Left ventricle myocardium inferior (tissue), 1 donor: ENCODE measurements at regions not wholly inside any gene's neighbourhood (a gene's known extent, or its start where the extent isn't known, plus 50 kb on each side); places are given as distances from the start of the nearest gene placed in this dataset.

Source experiments
- DNase-seq: peaks from one replicate; pipeline ENCODE4 v3.0.0-alpha.2; 2020
- H3K27ac ChIP-seq: fragments of 200-600 bp; replicated peaks from 2 replicates; pipeline ENCODE4 v1.8.0; 2021
- H3K27me3 ChIP-seq: fragments of 200-600 bp; 2 replicates; pipeline ENCODE4 v1.8.0; 2021; ENCODE audit warnings: low read depth
- H3K36me3 ChIP-seq: fragments of 200-600 bp; 2 replicates; pipeline ENCODE4 v1.8.0; 2021
- H3K4me1 ChIP-seq: fragments of 200-600 bp; 2 replicates; pipeline ENCODE4 v1.8.0; 2021
- H3K4me3 ChIP-seq: fragments of 200-600 bp; 2 replicates; pipeline ENCODE4 v1.8.0; 2021; ENCODE audit warnings: mild to moderate bottlenecking, moderate library complexity
- H3K9me3 ChIP-seq: fragments of 200-600 bp; replicated peaks from 2 replicates; pipeline ENCODE4 v1.8.0; 2021
- intact Hi-C: fragments of 100-400 bp; cut with micrococcal nuclease; formaldehyde crosslinking; loops from one replicate; pipeline ENCODE4 v1.11.0; 2022
- TF ChIP-seq, protein P1 (sequence below): fragments of 200-600 bp; IDR thresholded peaks from 2 replicates; pipeline ENCODE4 v1.8.0; 2021; ENCODE audit warnings: antibody characterized with exemption, mild to moderate bottlenecking, borderline replicate concordance
- donor health status: DM: no; HTN: yes; CAD: no; lungs with severe emphysema.

DNA sequence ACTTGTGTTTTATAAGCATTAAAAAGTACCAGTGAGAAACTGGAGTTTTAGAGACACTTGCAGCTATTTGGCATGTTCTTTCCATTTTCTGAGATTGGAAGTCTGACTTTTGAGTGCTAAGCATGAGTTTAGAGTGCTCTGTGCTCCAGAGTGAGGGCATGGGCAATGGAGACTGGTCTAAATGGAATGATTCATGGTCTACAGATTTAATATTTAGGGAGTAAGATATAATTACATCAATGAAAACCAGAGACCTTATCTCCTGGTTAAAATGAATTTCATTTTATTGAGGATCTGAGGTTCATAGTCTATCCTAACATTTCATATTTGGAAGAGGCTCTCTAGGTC is 135.9 kb upstream of the RPS23 start:
- TF ChIP-seq, protein P1, sequence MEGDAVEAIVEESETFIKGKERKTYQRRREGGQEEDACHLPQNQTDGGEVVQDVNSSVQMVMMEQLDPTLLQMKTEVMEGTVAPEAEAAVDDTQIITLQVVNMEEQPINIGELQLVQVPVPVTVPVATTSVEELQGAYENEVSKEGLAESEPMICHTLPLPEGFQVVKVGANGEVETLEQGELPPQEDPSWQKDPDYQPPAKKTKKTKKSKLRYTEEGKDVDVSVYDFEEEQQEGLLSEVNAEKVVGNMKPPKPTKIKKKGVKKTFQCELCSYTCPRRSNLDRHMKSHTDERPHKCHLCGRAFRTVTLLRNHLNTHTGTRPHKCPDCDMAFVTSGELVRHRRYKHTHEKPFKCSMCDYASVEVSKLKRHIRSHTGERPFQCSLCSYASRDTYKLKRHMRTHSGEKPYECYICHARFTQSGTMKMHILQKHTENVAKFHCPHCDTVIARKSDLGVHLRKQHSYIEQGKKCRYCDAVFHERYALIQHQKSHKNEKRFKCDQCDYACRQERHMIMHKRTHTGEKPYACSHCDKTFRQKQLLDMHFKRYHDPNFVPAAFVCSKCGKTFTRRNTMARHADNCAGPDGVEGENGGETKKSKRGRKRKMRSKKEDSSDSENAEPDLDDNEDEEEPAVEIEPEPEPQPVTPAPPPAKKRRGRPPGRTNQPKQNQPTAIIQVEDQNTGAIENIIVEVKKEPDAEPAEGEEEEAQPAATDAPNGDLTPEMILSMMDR, result no peak
- Histone ChIP-seq H3K27ac (no peak overlapping the region), H3K9me3 (no peaks in the 10 kb centered on the region), H3K4me3 (no peak overlapping the region), H3K36me3 (no peaks in the 10 kb centered on the region), H3K27me3 (no peaks in the 10 kb centered on the region), H3K4me1 (no peaks in the 10 kb centered on the region)
- intact Hi-C loops, result no loop called here
- DNase-seq, result no peak

DNA sequence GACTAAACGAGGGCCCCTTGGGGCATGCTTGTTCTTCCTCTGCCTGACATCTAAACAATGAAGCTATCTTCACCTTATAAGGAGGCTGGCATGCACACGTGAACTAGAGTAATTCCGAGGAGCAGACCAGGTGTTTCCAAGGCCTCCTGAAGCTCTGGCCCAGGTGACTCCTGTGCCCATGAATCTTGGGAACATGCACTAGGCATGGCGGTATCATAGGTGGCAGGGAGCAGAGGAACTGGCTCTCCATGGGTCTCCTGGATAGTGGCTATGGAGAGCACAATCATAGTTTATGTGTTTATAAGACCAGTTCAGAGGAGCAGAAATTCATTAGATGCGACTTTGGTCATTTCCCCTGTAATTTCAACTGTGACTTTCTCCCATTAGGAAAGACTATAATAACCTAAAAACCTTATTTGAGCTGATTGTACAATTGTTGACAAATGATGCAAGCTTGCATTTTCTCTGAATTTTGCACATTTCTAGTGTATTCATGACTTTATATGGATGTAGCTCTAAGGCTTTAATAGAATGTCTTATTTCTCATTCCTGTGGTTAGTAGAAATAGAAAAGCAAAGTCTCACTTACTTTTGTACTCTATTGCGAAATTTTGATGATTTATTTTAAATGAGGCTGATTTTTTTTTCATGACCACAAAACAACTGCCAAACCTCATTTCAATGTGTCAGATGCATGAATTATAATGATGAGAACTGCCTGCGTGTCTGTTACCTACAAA is 135.3 kb upstream of the RPS23 start:
- DNase-seq, result no peak
- intact Hi-C loops, result no loop called here
- Histone ChIP-seq H3K27me3 (no peaks in the 10 kb centered on the region), H3K27ac (no peak overlapping the region), H3K4me3 (no peak overlapping the region), H3K9me3 (no peaks in the 10 kb centered on the region), H3K4me1 (no peaks in the 10 kb centered on the region), H3K36me3 (no peaks in the 10 kb centered on the region)
- TF ChIP-seq, protein P1, result no peak

- intact Hi-C loops, result no loop called here
- TF ChIP-seq, protein P1, result no peak
- no peak overlapping the region for H3K27ac ChIP-seq
- H3K27me3 ChIP-seq, result no peaks in the 10 kb centered on the region
- no peaks in the 10 kb centered on the region for H3K36me3 ChIP-seq
- H3K4me1 ChIP-seq, result no peaks in the 10 kb centered on the region
- DNase-seq, result no peak
- H3K9me3 ChIP-seq, result peaks cover 18% of the 10 kb centered on the region
- H3K4me3 ChIP-seq, result no peak overlapping the region
Measured at GRCh38 chr5:82408033-82408432, 129.9 kb upstream of the RPS23 start.

GRCh38 chr5:82406205-82406773 is 128.1 kb upstream of the RPS23 start:
- no peak for DNase-seq
- Histone ChIP-seq H3K36me3 (no peaks in the 10 kb centered on the region), H3K4me3 (no peak overlapping the region), H3K9me3 (peaks cover 18% of the 10 kb centered on the region), H3K4me1 (no peaks in the 10 kb centered on the region), H3K27ac (peak overlapping the region; percentile 48), H3K27me3 (no peaks in the 10 kb centered on the region)
- TF ChIP-seq, protein P1, result no peak
- intact Hi-C loops, result no loop called here

GRCh38 chr5:82405618-82406204 is 127.6 kb upstream of the RPS23 start:
- Histone ChIP-seq H3K27me3 (no peaks in the 10 kb centered on the region), H3K9me3 (peaks cover 18% of the 10 kb centered on the region), H3K36me3 (no peaks in the 10 kb centered on the region), H3K4me1 (no peaks in the 10 kb centered on the region), H3K4me3 (no peak overlapping the region), H3K27ac (no peak overlapping the region)
- intact Hi-C loops, result no loop called here
- DNase-seq, result no peak
- TF ChIP-seq, protein P1, result no peak
